Kasumi-1 (cell line): ENCODE measurements at regions not wholly inside any gene's neighbourhood (a gene's known extent, or its start where the extent isn't known, plus 50 kb on each side); places are given as distances from the start of the nearest gene placed in this dataset.
A peak's percentile ranks its signal among the peaks of the same experiment; 100 is the strongest.
"Not testable (repeated sequence)": the region's sequence is repeated elsewhere in the genome, so short reads cannot be mapped to it uniquely, and the experiment has no call there.

Source experiments
- DNase-seq, 2 experiments: peaks; one replicate each; lab custom pipeline; 2025; lab: John Stamatoyannopoulos, UW

GRCh38 chr2:131584380-131584779, 56.7 kb downstream of the CCDC74A start:
- peak in 1 of 2 experiments; percentile 6 for DNase-seq

GRCh38 chr2:131584940-131585339, 57.3 kb downstream of the CCDC74A start:
- no peak for DNase-seq

DNA sequence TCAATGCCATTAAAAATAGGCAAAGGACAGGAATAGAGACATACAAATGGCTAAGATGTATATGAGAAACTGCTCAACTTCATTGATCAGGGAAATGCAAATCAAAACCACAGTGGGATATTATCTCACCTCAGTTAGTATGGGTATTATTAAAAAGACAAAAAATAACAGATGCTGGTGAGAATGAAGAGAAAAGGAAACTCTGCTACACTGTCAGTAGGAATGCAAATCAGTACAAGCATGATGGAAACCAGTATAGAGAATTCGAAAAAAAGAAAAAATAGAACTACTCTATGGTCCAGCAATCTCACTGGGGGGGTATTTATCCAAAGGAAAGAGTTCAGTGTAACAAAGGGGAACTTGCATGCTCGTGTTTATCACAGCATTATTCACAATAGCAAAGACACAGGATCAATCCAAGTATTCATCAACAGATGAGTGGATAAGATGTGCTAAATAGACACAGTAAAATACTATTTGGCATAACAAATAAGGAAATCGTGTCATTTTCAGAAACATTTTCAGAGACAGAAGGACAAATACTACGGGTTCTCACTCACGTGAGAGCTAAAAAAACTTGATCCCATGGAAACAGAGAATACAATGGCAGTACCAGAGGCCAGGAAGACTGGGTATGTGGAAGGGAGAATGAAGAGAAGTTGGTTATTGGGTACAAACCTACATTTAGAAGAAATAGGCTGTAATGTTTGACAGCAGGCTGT, 60.6 kb downstream of the CCDC74A start:
- DNase-seq, result no peak

DNA sequence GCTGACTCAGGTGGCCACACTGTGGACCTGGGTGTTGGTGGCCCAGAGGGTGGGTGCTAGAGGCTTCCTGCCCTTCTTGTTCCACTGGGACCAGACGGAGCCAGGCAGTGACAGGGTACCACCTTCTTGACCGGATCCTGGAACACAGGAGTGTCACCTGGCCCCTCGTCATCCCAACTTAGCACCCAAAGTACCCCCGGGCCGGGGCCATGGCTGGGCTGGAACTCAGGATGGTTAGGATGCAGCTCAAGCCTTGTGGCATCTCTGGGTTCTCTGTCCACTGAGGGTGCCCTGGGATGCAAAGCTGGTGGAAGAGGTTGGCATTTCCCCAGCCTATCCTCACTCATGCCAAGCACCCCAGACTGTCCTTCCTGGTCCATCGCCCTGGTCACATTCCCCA, 61.4 kb downstream of the CCDC74A start:
- DNase-seq, result not testable (repeated sequence)

DNA sequence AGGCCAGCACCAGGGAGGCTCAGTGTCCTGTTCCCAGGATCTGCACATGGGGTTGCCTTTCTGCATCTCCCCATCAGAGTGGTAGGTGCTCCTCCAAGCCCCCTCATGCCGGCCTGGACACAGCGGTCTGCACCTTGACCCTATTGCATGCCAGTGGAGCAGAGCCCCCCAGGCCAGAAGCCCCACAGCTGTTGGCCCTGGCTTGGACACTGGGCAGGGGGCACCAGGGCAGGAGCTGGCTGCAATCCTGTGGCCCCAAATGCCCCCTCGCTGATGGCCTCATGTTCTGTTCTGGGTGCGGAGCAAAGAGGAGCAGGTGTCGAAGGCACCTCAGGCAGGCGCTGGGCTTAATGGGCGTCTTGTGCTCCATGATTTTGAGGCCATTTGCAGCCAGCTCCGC, 62.7 kb downstream of the CCDC74A start:
- DNase-seq, result no peak

GRCh38 chr2:131590896-131591295, 63.2 kb downstream of the CCDC74A start:
- no peak for DNase-seq

DNA sequence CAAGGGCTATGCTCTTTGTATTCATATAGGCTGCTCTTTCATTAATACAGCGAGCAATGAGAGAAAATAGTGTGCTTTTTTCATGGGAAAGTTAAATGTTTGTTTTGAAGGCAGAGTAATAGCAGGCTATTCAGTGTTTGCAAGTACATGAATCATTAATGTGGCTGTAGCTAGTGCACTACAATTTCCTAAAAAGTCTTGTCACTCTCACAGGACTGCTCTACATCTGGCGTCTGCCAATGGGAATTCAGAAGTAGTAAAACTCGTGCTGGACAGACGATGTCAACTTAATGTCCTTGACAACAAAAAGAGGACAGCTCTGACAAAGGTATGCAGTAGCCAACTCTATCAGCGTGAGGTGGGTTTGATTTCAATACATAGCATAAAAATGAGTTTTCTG, 68.9 kb downstream of the CCDC74A start:
- DNase-seq, result not testable (repeated sequence)

GRCh38 chr2:131602444-131602843, 74.8 kb downstream of the CCDC74A start:
- not testable (repeated sequence) for DNase-seq

GRCh38 chr2:131604652-131605051, 77.0 kb downstream of the CCDC74A start:
- DNase-seq, result not testable (repeated sequence)

GRCh38 chr2:131606366-131606765, 78.7 kb downstream of the CCDC74A start:
- not testable (repeated sequence) for DNase-seq

DNA sequence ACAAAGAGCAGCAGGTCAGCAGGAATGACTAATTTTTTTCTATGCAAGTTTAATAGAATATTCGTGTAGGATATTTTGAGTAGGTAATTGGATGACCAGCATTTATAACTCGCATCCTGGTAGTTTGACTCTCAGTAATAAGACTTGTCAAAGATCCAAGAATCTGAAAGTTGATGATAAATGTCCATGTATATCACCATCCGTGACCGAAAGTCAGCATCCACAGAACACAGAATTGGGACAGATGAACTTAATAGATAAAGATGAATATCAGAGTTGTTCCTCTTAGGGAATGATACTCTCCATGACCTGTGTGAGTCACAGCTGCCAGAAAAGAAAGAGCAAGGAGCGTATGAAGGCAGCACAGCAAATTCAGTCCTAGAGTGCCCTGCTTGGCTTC, 79.4 kb downstream of the CCDC74A start:
- not testable (repeated sequence) for DNase-seq

GRCh38 chr2:131614539-131614938, 86.9 kb downstream of the CCDC74A start:
- DNase-seq, result not testable (repeated sequence)

DNA sequence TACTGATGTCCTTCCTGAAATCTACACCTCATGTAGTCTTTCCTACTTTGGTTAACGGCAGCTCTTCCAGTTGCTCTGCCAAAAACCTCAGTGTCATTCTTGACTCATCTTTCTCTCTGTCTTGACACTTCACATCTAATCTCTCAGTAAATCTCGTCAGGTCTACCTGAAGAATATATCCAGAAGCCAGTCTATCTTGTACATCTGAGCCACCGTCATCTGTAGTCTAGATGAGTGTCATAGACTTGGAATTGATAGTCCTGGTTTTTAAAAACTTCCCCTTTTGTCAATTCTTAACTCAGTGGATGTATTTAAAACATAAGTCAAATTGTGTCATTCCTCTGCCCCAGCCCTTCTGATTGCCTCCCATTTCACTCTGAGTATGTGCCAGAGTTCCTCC, 90.6 kb downstream of the CCDC74A start:
- DNase-seq, result not testable (repeated sequence)

- peak; percentile 44 to 58 for DNase-seq
These were observed 95.2 kb downstream of the CCDC74A start for GRCh38 chr2:131622874-131623273.

- DNase-seq, result not testable (repeated sequence)
These were observed 98.3 kb downstream of the CCDC74A start for GRCh38 chr2:131626011-131626410.

- not testable (repeated sequence) for DNase-seq
These were observed 98.9 kb downstream of the CCDC74A start for GRCh38 chr2:131626565-131626964.

DNA sequence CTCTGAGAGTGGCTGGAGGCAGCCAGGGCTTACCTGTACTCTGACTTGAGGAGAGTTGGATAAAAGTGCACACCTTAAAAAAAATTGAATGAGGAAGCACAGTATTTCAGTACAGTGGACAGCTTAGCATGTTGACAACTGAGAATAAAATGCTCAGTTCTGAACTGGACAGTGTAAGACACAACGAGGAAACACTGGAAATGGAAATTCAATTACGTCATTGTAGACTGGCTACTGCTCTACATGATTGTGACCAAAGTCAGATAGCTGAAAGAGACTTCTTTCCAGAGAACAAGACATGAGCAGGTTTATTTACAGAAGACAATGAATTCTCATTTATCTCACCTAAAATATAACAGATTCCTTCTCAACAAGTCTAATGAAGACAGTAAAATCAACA, 100.1 kb downstream of the CCDC74A start:
- not testable (repeated sequence) for DNase-seq

DNA sequence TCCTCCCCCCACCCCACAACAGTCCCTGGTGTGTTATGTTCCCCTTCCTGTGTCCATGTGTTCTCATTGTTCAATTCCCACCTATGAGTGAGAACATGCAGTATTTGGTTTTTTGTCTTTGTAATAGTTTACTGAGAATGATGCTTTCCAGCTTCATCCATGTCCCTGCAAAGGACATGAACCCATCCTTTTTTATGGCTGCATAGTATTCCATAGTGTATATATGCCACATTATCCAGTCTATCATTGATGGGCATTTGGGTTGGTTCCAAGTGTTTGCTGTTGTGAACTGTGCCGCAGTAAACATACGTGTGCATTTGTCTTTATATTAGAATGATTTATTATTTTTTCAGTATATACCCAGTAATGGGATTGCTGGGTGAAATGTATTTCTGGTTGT, 104.0 kb downstream of the CCDC74A start:
- not testable (repeated sequence) for DNase-seq

DNA sequence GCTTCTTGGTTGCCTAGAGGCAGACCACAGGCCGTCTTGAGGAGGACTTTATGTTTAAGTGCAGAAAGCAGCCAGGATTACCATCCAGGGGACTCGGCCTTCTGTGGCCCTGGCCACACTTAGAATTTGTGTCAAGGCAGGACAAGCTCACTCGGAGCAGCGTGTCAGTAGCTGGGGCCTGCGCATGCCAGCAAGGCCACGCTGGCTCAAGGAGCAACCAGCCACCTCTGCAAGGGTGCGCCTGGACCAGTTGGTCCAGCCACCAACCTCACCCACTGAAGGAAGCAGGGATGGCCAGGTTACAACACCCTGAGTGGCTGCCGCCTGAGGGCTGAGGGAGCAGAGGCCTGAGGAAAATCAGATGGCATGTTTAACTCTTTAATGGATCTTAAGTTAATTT, 105.7 kb downstream of the CCDC74A start:
- not testable (repeated sequence) for DNase-seq

DNA sequence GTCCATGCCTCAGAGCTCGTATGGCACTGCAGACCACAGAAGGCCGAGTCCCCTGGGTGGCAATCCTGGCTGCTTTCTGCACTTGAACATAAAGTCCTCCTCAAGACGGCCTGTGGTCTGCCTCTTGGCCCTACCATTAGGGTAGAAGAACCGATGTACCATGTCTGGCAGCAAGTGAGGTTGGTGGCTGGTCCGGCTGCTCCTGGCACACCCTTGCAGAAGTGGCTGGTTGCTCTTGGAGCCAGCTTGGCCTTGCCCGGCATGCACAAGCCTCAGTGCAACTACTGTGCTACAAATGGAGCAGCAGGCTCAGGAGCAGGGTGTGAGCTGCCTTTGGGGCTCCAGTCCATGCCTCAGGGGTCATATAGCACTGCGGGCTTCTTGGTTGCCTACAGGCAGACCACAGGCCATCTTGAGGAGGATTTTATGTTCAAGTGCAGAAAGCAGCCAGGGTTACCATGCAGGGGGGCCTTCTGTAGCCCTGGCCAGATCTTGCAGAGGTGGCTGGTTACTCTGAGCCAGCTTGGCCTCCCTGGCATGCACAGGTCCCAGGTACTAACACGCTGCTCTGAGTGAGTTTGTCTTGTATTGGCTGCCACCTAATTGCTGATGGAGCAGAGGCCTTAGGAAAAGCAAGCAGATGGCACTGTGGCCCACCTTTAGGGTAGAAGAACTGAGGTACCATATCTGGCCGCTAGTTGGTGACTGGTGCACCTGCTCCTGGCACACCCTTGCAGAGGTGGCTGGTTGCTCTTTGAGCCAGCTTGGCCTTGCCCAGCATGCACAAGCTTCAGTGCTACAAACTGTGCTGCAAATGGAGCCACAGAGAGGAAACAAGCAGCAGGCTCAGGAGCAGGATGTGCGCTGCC, 106.4 kb downstream of the CCDC74A start:
- not testable (repeated sequence) for DNase-seq

GRCh38 chr2:131635611-131636010, 107.9 kb downstream of the CCDC74A start:
- no peak for DNase-seq

DNA sequence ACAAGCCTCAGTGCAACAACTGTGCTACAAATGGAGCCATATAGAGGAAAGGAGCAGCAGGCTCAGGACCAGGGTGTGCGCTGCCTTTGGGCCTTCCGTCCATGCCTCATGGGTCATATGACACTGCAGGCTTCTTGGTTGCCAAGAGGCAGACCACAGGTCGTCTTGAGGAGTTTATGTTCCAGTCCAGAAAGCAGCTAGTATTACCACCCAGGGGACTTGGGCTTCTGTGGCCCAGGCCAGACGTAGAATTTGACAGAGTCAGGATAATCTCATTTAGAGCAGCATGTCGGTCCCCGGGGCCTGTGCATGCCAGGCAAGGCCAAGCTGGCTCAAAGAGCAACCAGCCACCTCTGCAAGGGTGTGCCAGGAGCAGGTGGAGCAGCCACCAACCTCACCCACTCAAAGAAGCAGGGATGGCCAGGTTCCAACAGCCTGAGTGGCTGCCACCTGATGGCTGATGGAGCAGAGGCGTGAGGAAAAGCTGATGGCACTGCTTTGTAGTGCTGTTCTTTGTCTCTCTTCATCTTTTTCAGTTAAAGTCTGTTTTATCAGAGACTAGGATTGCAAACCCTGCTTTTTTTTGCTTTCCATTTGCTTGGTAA, 109.1 kb downstream of the CCDC74A start:
- DNase-seq, result not testable (repeated sequence)
